Tibial nerve (tissue), 4 donors: ENCODE measurements at regions not wholly inside any gene's neighbourhood (a gene's known extent, or its start where the extent isn't known, plus 50 kb on each side); places are given as distances from the start of the nearest gene placed in this dataset.

Experiments used
- CTCF ChIP-seq, 5 experiments: fragments of 200-600 bp in 3 of 5; fragments of 450-650 bp in 2 of 5; sonication (generic) in 3 of 5; IDR thresholded peaks; one replicate each; pipeline ENCODE4 v1.5.1; 2016 to 2019; ENCODE audit warnings: antibody characterized with exemption in 5 of 5, mild to moderate bottlenecking in 3 of 5, moderate library complexity in 2 of 5
- EP300 ChIP-seq, 2 donors: sonication (generic); formaldehyde crosslinking; IDR thresholded peaks; one replicate each; pipeline ENCODE4 v1.6.1; 2017; ENCODE audit warnings: antibody characterized with exemption in 2 of 2, mild to moderate bottlenecking in 1 of 2
- POLR2A ChIP-seq, 2 donors: fragments of 450-650 bp; IDR thresholded peaks; one replicate each; pipeline ENCODE4 v1.6.1; 2017; ENCODE audit warnings: antibody characterized with exemption in 2 of 2, mild to moderate bottlenecking in 2 of 2, moderate library complexity in 2 of 2

GRCh38 chr5:106858616-106859015 lies 812.1 kb downstream of the EFNA5 start:
- no peak for TF ChIP-seq POLR2A (IDR thresholded peaks at IDR 0.05)
- TF ChIP-seq EP300 (IDR thresholded peaks at IDR 0.05), result no peak
- no peak for TF ChIP-seq CTCF (IDR thresholded peaks at IDR 0.05)
